Kasumi-1 (cell line): ENCODE measurements at regions not wholly inside any gene's neighbourhood (a gene's known extent, or its start where the extent isn't known, plus 50 kb on each side); places are given as distances from the start of the nearest gene placed in this dataset.

Source experiments
- DNase-seq, 2 experiments: peaks; one replicate each; lab custom pipeline; 2025; lab: John Stamatoyannopoulos, UW

- no peak for DNase-seq
Observed at GRCh38 chr13:57224414-57224813, 57.4 kb downstream of the PRR20E start.

- no peak for DNase-seq
Observed at GRCh38 chr13:57250472-57250871, 83.5 kb downstream of the PRR20E start.

DNA sequence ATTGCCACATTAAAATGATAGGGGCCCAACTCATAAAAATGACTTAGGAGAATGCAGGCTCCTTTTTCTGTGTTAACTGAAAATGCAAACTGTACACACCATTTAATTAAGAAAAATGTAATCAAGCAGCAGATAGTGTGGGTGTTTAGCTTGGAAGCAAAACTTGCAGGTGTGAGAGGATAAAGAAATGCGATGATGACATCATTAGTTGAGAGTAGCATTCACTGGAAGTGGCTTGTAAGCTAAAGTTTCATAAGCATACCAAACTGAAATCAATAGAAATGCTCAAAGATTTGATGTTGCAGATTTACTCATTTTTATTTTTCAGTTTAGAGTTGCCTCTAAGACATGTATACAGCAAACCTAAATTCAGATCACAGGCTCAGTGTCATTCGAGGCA is 86.6 kb downstream of the PRR20E start:
- no peak for DNase-seq

- peak; percentile 23 to 32 for DNase-seq
Observed at GRCh38 chr13:57264965-57265364, 98.0 kb downstream of the PRR20E start.

DNA sequence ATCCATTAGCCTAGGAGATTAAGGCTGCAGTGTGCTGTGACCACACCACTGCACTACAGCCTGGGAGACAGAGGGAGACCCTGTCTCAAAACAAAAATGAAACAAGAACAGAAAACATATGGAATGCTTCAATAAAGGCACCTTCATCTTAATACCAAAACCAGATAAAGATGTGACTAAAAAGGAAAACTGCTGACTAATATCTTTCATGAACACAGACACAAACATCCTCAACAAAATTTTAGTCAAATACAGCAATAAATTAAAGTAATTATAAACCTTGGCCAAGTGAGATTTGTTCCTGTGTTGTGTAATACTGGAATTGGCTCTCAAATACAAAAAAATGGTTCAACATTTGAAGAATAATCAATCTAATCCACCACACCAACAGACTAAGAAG is 103.5 kb downstream of the PRR20E start:
- no peak for DNase-seq

DNA sequence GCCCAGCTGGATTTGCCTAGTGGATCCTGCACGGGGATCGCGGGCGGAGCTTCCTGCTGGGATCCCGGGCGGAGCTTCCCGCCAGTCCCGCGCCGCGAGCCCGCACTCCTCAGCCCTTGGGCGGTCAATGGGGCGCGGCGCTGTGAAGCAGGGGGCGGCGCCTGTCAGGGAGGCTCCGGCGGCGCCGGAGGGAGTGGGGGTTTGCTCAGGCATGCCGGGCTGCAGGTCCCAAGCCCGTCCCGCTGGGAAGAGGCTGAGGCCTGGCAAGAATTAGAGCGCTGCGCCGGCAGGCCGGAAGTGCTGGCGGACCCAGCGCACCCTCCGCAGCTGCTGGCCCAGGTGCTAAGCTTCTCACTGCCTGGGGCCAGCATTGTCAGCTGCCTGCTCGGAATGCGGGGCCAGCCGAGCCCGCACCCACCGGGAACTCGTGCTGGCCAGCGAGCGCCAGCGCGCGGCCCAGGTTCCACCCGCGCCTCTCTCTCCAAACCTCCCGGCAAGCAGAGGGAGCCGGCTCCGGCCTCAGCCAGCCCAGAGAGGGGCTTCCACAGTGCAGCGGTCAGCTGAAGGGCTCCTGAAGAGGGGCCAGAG is 119.6 kb downstream of the PRR20E start:
- DNase-seq: no peak

GRCh38 chr13:57302604-57303003 is 135.6 kb downstream of the PRR20E start:
- DNase-seq: no peak

GRCh38 chr13:57311009-57311586 is 144.1 kb downstream of the PRR20E start:
- no peak for DNase-seq

DNA sequence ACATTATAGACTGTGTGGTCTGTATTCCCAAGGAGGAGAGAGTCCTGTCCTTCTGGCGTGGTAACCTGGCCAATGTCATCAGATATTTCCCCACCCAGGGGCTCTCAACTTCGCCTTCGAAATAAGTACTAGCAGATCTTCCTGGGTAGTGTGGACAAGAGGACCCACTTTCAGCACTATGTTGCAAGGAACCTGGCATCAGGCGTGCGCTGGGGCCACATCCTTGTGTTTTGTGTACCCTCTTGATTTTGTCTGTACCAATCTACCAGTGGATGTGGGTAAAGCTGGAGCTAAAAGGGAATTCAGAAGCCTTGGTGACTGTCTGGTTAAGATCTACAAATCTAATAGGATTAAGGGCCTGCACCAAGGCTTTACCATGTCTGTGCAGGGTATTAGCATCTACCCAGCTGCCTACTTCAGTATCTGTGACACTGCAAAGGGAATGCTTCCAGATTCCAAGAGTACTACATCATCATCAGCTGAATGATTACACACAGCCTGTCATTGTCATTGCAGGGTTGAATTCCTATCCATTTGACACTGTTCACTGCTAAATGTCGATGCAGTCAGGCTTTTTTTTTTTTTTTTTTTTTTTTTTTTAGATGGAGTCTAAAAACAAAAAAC is 148.0 kb downstream of the PRR20E start:
- no peak for DNase-seq

DNA sequence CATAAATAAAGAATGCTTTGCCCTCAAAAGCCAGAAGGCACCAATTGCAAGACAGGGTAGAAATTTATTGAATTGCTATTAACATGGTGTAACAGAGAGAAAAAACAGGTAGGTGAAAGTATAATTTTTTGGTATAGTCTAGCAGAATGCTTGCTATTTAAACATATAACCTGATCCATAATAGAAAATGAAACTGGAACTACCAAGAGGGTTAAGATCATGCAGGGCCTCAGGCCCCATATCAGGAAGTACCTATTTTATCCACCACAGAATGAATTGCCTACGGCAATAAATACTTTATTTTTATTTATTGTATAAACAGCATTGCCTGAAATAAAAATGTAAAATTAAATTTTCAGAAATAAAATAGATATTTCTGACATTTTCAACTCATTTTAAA is 159.5 kb downstream of the PRR20E start:
- DNase-seq: no peak

DNA sequence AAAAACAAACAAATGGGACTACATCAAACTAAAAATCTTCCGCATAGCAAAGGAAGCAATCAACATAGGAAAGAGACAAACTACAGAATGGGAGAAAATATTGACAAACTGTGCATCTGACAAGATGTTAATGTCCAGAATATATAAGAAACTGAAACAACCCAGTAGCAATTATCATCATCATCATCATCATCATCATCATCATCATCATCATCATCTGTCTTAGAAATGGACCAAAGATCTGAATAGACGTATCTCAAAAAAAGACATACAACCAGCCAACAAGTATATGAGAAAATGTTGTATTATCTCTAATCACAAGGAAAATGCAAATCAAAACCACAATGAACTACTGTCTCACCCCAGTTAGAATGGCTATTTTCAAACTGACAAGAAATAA is 173.9 kb downstream of the PRR20E start:
- no peak for DNase-seq

DNA sequence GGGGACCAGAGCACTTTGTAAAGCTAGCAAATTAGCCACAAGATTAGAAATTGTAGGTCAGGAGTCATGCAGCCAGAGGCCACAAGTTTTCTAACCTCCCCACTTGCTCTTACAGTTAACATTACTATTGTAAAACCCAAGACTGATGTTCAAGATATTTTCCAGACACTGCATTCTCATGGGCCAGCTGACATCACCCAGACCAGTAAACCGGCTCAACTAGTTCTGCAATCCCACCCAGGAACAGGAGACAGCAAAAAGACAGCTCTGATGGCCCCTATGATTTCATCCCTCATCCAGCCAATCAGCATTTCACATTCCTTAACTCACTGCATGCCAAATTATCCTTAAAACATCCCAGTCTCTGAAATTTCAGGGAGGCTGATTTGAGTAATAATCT is 178.5 kb downstream of the PRR20E start:
- no peak for DNase-seq

DNA sequence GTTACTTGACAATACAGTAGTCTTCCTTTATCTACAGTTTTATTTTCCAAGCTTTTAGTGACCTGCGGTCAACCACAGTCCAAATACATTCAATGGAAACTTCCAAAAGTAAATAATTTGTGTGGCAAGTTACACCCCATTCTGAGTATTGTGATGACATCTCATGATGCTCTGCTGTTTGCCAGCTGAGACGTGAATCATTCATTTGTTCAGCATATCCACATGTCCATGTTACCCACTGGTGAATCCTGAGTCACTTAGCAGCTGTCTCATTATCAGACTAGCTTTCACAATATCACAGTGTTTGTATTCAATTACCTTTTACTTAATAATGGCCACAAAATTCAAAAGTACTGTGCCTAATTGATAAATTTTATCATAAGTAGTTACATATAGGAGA is 179.8 kb downstream of the PRR20E start:
- no peak for DNase-seq

DNA sequence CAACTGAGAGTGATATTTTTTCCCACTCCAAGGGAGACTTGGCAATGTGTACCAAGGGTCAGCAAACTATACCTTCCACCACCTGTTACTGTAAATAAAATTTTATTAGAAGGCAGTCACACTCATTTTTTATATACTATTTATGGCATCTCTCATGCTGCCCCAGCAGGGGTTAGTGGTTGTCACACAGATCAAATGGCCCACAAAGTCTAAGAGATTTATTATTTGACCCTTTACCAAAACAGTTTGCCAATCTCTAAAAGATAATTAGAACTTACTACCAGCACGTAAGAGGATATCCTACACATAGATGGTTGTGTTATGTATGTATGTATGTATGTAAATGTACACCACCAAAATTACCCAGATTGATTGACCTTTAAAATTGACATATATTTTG is 185.1 kb downstream of the PRR20E start:
- DNase-seq: no peak

DNA sequence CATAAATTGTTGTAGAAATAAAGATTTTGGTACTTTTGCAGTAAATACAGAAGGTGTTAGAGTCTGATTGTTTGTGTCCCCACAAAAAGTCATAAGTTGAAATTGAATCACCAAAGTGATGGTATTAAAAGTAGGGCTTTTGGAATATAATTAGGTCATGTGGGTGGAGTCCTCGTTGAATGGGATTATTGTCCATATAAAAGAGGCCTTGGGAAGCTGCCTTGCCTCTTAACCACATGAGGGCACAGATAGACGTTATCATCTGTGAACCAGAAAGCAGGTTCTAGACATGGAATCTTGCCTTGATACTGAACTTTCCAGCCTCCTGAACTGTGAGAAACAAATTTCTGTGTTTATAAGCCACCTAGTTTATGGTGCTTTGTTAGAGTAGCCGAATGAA is 186.8 kb downstream of the PRR20E start:
- DNase-seq: no peak

GRCh38 chr13:57375876-57376275 is 208.9 kb downstream of the PRR20E start:
- DNase-seq: no peak

DNA sequence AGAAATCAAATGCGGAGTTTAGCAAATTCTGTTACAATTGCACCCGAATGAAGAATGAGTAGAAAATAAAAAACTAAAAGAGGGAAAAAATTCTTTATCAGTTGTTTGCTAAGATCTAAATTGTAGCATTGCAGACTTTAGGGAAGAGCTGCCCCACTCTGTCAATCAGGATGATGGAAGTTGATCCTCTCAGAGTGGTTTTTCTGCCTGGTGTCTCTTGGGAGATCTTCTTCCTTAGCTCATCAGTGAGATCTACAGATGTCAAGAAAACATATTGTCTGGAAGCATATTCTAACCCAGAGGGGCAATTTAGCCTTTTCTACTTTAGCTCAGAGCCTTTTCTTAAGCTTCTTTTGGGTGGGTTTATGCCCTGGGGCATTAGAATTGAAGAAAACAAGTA is 223.2 kb upstream of the PCDH17 start:
- no peak for DNase-seq

DNA sequence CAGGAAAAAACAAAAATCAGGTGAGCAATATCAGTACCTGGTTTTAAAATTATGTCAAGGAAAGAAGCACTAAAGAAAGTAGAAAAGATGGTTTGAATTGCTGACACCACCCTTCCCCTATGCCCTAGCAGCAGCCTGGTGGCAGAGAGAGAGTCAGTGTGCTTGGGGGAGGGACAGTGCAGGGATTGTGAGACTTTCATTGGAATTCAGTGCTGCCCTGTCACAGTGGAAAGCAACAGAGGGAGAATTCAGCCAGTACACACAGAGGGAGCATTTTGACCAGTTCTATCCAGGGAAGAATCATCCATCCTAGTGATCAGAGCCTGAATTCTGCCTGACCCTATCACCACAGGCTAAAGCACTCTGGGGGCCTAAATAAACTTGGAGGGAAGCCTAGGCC is 222.4 kb upstream of the PCDH17 start:
- DNase-seq: no peak

- DNase-seq: no peak
Observed at GRCh38 chr13:57409656-57410055, 221.9 kb upstream of the PCDH17 start.

DNA sequence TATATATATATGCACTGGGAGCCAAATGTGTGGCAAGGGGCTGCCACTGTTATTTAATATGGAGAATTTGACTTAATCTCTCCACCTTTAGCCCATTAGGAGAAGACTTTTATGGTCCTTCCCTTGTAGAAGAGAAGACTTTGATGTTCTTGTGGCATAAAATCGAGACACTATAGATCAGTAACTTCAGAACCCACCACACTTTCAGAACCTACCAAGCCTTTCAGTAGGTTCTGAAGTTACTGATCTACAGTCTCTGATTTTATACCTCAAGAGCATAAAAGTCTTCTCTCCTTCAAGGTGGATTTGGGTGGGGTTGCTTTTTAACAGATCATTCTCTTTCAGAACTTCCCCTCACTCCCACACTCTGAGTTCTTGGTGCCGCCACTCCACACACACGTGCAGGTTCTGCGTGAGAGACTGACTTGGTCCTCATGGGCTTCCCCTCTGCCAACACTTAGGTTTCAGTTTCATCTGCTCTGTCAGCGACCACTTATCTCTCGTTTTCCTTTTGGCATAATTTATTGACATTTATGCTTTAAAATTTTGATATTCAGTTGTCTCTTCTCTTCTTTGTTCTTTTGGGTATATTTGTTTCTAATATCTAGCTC is 213.4 kb upstream of the PCDH17 start:
- DNase-seq: no peak

- DNase-seq: no peak
Observed at GRCh38 chr13:57424379-57424778, 207.2 kb upstream of the PCDH17 start.

- DNase-seq: no peak
Observed at GRCh38 chr13:57425531-57425930, 206.0 kb upstream of the PCDH17 start.

GRCh38 chr13:57437587-57437986 is 194.0 kb upstream of the PCDH17 start:
- DNase-seq: no peak

DNA sequence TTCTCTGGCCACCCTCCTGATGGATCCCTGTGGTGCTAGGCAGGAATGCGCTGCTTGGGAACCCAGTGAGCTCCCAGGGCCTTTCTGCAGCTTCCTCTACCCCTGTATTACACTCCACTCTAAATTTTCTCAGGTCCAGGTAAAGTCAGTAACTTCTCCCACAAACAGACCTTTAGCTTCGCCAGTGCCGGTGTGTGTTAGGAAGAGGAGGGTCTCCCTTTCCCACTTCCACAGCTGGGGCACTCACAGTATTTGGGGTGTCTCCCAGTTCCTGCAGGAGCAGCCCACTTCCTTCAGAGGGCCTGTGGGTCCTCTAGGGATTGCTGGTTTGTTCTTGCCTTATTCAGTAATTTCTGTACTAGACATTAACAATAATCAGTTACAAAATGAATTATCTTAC is 193.5 kb upstream of the PCDH17 start:
- DNase-seq: no peak
